HG03135 (cell line): ENCODE measurements at regions not wholly inside any gene's neighbourhood (a gene's known extent, or its start where the extent isn't known, plus 50 kb on each side); places are given as distances from the start of the nearest gene placed in this dataset.

Experiments
- ATAC-seq: cut with Tn5 transposase; IDR thresholded peaks from one replicate; pipeline ENCODE4 v1.9.1; 2021; ENCODE audit warnings: mild to moderate bottlenecking, moderate library complexity; ENCODE audit not compliant: unreplicated experiment

- ATAC-seq = no peak
These were observed 211.1 kb upstream of the GALNT5 start for GRCh38 chr2:157046396-157046795.

- no peak for ATAC-seq
These were observed 204.8 kb upstream of the GALNT5 start for GRCh38 chr2:157052685-157053224.

GRCh38 chr2:157053876-157054275 is 203.6 kb upstream of the GALNT5 start:
- no peak for ATAC-seq

- ATAC-seq = no peak
These were observed 201.8 kb upstream of the GALNT5 start for GRCh38 chr2:157055660-157056199.

DNA sequence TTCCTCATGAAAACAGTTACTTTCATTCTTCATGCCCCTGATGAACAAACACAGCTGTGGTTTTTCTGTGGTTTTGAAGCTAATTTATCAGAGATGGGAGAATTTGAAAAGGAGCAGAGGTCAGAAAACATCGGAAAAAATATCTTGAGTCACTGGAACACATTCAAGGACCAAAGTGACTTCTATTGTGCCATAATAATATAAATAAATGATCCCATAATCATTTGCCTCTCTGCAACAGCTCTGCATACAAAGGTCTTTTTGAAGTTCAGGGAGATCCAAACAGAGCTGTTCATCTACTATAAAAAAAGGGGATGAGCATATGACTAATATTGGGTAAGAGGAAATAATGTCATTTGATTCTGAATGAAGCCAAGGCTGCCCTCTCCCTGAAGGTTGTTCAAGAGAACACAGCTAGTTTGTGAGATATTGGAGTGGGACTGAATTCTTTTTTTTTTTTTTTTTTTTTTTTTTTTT is 201.3 kb upstream of the GALNT5 start:
- no peak for ATAC-seq

DNA sequence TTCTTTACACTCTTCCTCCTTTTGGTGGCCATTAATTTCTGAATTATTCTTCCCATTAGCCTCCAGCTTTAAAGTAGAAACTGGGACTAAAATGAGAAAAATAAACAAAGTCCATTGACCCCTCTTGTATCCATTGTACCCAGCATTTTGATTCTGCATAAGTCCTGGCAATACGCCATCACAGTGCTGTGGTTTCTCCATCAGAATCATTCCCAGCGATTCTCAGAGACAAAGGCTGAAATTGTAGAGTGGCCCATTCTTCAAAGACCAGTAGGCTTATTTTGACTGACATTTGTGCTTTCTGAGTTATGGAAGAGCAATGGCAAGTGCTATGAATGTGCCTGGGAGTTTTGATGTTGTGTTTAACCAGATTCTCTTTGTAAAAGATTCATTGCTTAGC is 199.3 kb upstream of the GALNT5 start:
- no peak for ATAC-seq

DNA sequence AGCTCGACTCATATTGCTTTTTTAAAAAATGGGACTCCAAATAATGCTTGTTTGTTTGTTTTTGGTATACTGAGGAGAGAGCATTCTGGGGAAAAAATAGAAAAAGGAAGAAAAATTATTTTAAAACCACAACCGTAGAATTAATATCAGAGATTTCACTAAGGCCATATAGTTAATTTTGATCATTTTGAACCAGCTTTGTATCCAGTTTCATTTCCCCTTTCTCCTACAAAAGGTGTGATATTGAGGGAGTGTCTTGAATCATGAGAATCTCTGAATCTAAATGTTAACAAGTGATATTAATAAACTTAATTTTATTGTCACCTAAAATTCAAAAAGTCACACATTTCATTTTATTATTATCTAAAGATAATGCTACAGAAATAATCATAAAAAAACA is 198.5 kb upstream of the GALNT5 start:
- no peak for ATAC-seq

GRCh38 chr2:157061799-157062198 is 195.7 kb upstream of the GALNT5 start:
- peak; percentile 91 for ATAC-seq

GRCh38 chr2:157067562-157067961 is 189.9 kb upstream of the GALNT5 start:
- no peak for ATAC-seq

DNA sequence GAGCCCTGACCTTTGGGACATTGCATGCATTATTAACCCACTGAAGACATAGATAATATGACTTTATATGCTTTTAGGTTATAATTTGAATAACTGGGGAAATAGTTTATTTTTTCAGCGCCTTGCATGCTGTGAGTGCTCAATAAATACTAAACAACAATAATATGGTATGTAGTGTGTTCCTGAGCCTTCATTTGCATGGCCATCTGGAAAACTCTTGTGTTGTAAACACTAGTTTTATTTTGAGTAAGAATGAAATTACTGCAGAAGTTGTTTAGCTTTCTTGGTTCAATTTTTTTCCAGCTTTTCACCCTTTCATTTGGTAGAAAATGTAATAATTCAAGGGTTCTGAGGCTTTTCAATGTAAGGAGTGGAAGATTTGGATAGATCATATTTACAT is 189.3 kb upstream of the GALNT5 start:
- ATAC-seq = no peak

- no peak for ATAC-seq
These were observed 181.6 kb upstream of the GALNT5 start for GRCh38 chr2:157075924-157076323.

GRCh38 chr2:157076526-157077161 is 180.9 kb upstream of the GALNT5 start:
- ATAC-seq = no peak

- ATAC-seq = no peak
These were observed 179.7 kb upstream of the GALNT5 start for GRCh38 chr2:157077753-157078350.

DNA sequence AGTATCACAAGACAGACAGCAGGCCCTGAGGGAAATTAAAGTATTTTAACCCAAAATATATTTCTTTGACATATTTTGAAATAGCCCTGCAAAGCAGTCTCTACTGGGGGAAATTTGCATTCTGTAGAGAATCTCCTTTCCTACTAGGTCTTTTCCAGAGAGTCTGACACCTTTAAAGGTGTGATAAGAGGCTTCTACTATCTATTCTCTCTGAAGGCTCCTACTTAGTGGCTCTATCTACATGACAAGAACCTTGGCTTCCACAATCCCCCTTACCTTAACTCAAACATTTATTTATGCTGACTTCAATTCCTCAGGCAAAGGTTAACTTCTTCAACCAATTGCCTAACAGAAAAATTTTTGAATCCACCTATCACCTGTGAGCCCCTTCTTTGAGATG is 174.6 kb upstream of the GALNT5 start:
- ATAC-seq = no peak

GRCh38 chr2:157085522-157085921 is 172.0 kb upstream of the GALNT5 start:
- no peak for ATAC-seq

- ATAC-seq = no peak
These were observed 170.0 kb upstream of the GALNT5 start for GRCh38 chr2:157087373-157088002.

DNA sequence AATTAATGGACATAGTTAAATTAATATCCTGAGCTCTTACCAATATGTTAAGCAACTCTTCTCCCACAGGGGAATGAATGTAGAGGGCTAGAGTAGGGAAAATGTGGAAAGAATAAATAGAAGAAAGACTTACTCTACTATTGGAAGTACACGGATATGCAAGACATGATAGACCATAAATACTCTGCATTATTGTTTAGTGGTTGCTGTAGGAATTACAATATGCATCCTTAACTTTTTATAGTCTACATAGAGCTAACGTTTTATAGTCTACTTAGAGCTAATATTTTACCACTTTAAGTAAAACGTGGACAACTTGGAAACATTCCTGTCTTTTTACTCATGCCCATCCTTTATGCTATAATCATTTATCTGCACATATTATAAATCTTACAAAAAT is 163.8 kb upstream of the GALNT5 start:
- no peak for ATAC-seq

DNA sequence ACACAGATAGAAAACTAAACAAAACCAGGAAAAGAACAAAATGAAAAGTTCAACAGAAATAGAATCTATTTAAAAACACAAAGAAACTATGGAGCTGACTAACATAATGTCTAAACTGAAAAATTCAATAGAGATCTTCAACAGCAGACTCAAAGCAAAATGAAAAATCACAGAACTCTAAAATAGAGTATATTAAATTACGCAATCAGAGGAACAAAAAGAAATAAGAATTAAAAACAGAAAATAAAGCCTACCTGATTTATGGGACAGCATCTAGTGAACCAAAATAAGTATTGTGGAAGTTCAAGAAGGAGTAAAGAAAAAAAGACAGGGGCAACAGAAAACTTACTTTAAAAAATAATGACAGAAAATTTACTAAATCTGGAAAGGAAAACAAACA is 152.1 kb upstream of the GALNT5 start:
- no peak for ATAC-seq

GRCh38 chr2:157106950-157107349 is 150.6 kb upstream of the GALNT5 start:
- no peak for ATAC-seq

- no peak for ATAC-seq
These were observed 150.0 kb upstream of the GALNT5 start for GRCh38 chr2:157107460-157107859.

DNA sequence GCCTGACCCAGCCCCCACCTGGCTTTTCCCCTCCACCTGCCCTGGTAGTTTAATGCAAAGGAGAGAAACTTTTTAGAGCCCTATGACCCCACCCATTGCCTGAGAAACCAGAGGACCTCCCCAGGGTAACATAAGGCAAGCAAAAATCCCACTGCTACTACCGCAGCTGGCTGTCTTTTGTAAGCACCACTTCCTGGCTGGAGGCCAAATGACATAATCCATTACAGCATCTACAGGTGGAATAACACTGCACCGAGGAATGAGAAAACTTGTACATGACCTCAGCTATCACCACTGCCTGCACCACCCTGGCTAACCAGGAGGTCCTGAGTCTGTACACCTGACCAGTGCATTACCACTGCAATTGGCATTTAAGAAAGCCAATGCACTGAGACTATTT is 149.6 kb upstream of the GALNT5 start:
- ATAC-seq = no peak

- no peak for ATAC-seq
These were observed 134.7 kb upstream of the GALNT5 start for GRCh38 chr2:157122776-157123175.
